Mucosa of descending colon (tissue), 3 donors: ENCODE measurements at regions not wholly inside any gene's neighbourhood (a gene's known extent, or its start where the extent isn't known, plus 50 kb on each side); places are given as distances from the start of the nearest gene placed in this dataset.

Experiments used
- ATAC-seq: fragments of 200-7000 bp; cut with Tn5 transposase; one replicate; pipeline ENCODE4 v1.9.1; 2020; ENCODE audit warnings: mild to moderate bottlenecking, moderate library complexity
- DNase-seq, 3 donors: peaks; one replicate each; pipeline ENCODE4 v3.0.0-alpha.2; 2020
- H3K36me3 ChIP-seq: fragments of 200-600 bp; one replicate; pipeline ENCODE4 v1.8.0; 2021; ENCODE audit warnings: low read depth, mild to moderate bottlenecking
- H3K4me1 ChIP-seq: fragments of 200-600 bp; one replicate; pipeline ENCODE4 v1.8.0; 2021; ENCODE audit warnings: low read depth, mild to moderate bottlenecking
- H3K4me3 ChIP-seq: fragments of 200-600 bp; one replicate; pipeline ENCODE4 v1.8.0; 2021; ENCODE audit warnings: mild to moderate bottlenecking
- H3K9me3 ChIP-seq: fragments of 200-600 bp; one replicate; pipeline ENCODE4 v1.8.0; 2021; ENCODE audit warnings: mild to moderate bottlenecking
- intact Hi-C, 2 donors: fragments of 100-400 bp; cut with DNase I in 1 of 2; cut with micrococcal nuclease in 1 of 2; formaldehyde crosslinking; loops; one replicate each; pipeline versions ENCODE4 v1.11.0 to v1.11.1; 2022; cut with DNase I, micrococcal nuclease
- TF ChIP-seq, protein P1 (sequence below): fragments of 200-600 bp; IDR thresholded peaks from one replicate; pipeline ENCODE4 v1.8.0; 2022; ENCODE audit warnings: antibody characterized with exemption, mild to moderate bottlenecking
- donor health status: DM: no; HTN: no; CAD: no; lungs with moderate emphysema.
- donor health status: DM: no; HTN: no; CAD: no.
- donor health status: DM: no; HTN: yes; CAD: no.

DNA sequence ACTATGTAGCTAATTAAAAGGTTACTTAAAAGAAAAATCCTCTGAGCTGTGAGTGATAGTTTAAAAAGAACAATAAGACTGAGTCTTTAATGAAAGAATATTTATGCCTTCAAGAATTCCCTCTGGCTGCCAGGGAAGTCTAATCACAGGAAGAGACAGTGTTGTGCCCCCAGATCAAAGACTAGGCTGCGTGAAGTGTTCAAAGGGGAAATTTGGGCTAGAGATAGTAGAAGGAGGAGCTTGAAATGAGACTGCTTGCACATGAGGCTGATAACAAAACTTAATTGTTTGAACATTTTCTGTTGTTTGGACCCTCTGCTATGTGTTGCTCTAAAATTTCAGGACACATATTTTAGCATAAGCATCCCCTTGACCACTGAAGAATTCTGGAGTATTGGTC, 99.7 kb upstream of the MTNR1B start:
- no peak for DNase-seq

GRCh38 chr11:92870196-92870832, 99.1 kb upstream of the MTNR1B start:
- Histone ChIP-seq H3K36me3 (no peaks in the 10 kb centered on the region), H3K4me3 (no peak overlapping the region), H3K9me3 (no peaks in the 10 kb centered on the region), H3K4me1 (peaks cover 4% of the 10 kb centered on the region)
- ATAC-seq (no peak), DNase-seq (no peak)
- intact Hi-C loops: no loop called here
- TF ChIP-seq, protein P1, sequence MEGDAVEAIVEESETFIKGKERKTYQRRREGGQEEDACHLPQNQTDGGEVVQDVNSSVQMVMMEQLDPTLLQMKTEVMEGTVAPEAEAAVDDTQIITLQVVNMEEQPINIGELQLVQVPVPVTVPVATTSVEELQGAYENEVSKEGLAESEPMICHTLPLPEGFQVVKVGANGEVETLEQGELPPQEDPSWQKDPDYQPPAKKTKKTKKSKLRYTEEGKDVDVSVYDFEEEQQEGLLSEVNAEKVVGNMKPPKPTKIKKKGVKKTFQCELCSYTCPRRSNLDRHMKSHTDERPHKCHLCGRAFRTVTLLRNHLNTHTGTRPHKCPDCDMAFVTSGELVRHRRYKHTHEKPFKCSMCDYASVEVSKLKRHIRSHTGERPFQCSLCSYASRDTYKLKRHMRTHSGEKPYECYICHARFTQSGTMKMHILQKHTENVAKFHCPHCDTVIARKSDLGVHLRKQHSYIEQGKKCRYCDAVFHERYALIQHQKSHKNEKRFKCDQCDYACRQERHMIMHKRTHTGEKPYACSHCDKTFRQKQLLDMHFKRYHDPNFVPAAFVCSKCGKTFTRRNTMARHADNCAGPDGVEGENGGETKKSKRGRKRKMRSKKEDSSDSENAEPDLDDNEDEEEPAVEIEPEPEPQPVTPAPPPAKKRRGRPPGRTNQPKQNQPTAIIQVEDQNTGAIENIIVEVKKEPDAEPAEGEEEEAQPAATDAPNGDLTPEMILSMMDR: no peak

More for the DNA sequence above, 99.7 kb upstream of the MTNR1B start:
- intact Hi-C loops: no loop called here
- TF ChIP-seq, protein P1: no peak
- H3K4me1 ChIP-seq: peaks cover 4% of the 10 kb centered on the region
- no peak overlapping the region for H3K4me3 ChIP-seq
- no peak for ATAC-seq
- H3K9me3 ChIP-seq: no peaks in the 10 kb centered on the region
- H3K36me3 ChIP-seq: no peaks in the 10 kb centered on the region

DNA sequence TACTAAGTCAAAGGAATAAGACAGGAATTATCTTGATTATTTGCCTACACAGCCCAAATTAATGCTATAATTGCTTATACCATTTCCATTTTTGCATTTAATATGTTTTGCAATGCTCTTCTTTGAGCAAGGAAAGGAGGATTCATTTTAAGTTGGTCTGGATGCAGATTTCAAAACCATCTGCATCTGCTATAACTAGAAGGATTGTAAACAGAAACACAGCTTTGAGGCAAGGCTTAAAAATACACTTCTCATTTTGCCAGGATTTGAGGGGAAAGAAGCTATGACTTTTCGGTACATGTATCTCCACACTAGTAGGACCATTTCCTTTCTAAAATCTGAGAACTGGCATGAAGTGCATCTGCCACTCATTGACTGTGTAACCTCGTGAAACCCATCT, 95.9 kb upstream of the MTNR1B start:
- DNase-seq (no peak), ATAC-seq (no peak)
- Histone ChIP-seq H3K9me3 (no peaks in the 10 kb centered on the region), H3K4me3 (no peak overlapping the region), H3K4me1 (peaks cover 4% of the 10 kb centered on the region), H3K36me3 (no peaks in the 10 kb centered on the region)
- intact Hi-C loops: no loop called here
- TF ChIP-seq, protein P1: no peak

- Histone ChIP-seq H3K9me3 (no peaks in the 10 kb centered on the region), H3K36me3 (no peaks in the 10 kb centered on the region), H3K4me3 (no peak overlapping the region), H3K4me1 (peaks cover 4% of the 10 kb centered on the region)
- no peak for ATAC-seq
- TF ChIP-seq, protein P1: no peak
- DNase-seq: no peak
- intact Hi-C loops: no loop called here
These were observed 94.0 kb upstream of the MTNR1B start for GRCh38 chr11:92875473-92875872.

- Histone ChIP-seq H3K9me3 (no peaks in the 10 kb centered on the region), H3K4me3 (no peak overlapping the region), H3K4me1 (no peaks in the 10 kb centered on the region), H3K36me3 (no peaks in the 10 kb centered on the region)
- TF ChIP-seq, protein P1: no peak
- DNase-seq: no peak
- intact Hi-C loops: no loop called here
- ATAC-seq: no peak
These were observed 90.4 kb upstream of the MTNR1B start for GRCh38 chr11:92879086-92879485.

DNA sequence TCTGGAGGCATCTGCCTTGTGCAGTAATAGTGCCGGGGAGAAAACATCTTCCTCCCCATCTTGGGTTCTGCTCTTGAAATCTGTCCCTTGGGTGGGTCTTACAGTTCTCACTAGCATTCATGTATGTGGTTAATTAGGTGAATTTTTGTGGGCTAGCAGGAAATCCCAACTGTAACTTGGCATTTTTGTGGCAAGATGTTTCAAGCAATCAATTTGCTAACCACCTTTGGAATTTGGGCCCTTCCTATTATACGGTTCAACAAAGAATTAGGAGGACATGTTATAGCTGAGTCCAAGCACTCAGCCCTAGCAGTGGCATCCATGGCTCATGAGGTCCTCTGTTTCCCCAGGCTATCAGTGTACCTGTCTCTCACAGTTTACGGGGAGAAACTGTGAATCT, 89.1 kb upstream of the MTNR1B start:
- no peaks in the 10 kb centered on the region for H3K4me1 ChIP-seq
- no peak overlapping the region for H3K4me3 ChIP-seq
- no peaks in the 10 kb centered on the region for H3K9me3 ChIP-seq
- H3K36me3 ChIP-seq: no peaks in the 10 kb centered on the region
- intact Hi-C loops: no loop called here
- no peak for DNase-seq
- no peak for ATAC-seq
- TF ChIP-seq, protein P1: no peak
